Ramos (cell line): ENCODE measurements at regions not wholly inside any gene's neighbourhood (a gene's known extent, or its start where the extent isn't known, plus 50 kb on each side); places are given as distances from the start of the nearest gene placed in this dataset.
"Not testable (repeated sequence)": the region's sequence is repeated elsewhere in the genome, so short reads cannot be mapped to it uniquely, and the experiment has no call there.

Experiments used
- in situ Hi-C: fragments of 300-500 bp; cut with MboI; formaldehyde crosslinking; loops from one replicate; pipeline ENCODE4 v1.14.3; 2022; ENCODE audit warnings: low sequenced_read_pairs; ENCODE audit not compliant: unreplicated experiment

GRCh38 chr2:8488001-8488738 lies 193.7 kb upstream of the ID2 start:
- in situ Hi-C loops = no loop called here

GRCh38 chr2:8489221-8489620 lies 192.6 kb upstream of the ID2 start:
- in situ Hi-C loops = no loop called here

- in situ Hi-C loops = no loop called here
Measured at GRCh38 chr2:8489751-8490150, 192.1 kb upstream of the ID2 start.

- in situ Hi-C loops = no loop called here
Measured at GRCh38 chr2:8490166-8490721, 191.6 kb upstream of the ID2 start.

- in situ Hi-C loops = no loop called here
Measured at GRCh38 chr2:8491296-8492027, 190.4 kb upstream of the ID2 start.

GRCh38 chr2:8494151-8494550 lies 187.7 kb upstream of the ID2 start:
- in situ Hi-C loops = no loop called here

- in situ Hi-C loops = no loop called here
Measured at GRCh38 chr2:8494589-8494988, 187.3 kb upstream of the ID2 start.

GRCh38 chr2:8495189-8495989 lies 186.5 kb upstream of the ID2 start:
- in situ Hi-C loops = no loop called here

GRCh38 chr2:8496079-8496478 lies 185.8 kb upstream of the ID2 start:
- in situ Hi-C loops = no loop called here

GRCh38 chr2:8496617-8497016 lies 185.2 kb upstream of the ID2 start:
- in situ Hi-C loops = no loop called here

GRCh38 chr2:8498994-8499393 lies 182.9 kb upstream of the ID2 start:
- in situ Hi-C loops = no loop called here

GRCh38 chr2:8500124-8501054 lies 181.5 kb upstream of the ID2 start:
- in situ Hi-C loops = no loop called here

GRCh38 chr2:8501061-8501720 lies 180.7 kb upstream of the ID2 start:
- in situ Hi-C loops = no loop called here

- in situ Hi-C loops = no loop called here
Measured at GRCh38 chr2:8502316-8502715, 179.5 kb upstream of the ID2 start.

GRCh38 chr2:8505311-8505920 lies 176.4 kb upstream of the ID2 start:
- in situ Hi-C loops = no loop called here

GRCh38 chr2:8506746-8507145 lies 175.1 kb upstream of the ID2 start:
- in situ Hi-C loops = no loop called here

GRCh38 chr2:8508766-8509165 lies 173.1 kb upstream of the ID2 start:
- in situ Hi-C loops = no loop called here

- in situ Hi-C loops = no loop called here
Measured at GRCh38 chr2:8509621-8510020, 172.2 kb upstream of the ID2 start.

- in situ Hi-C loops = not testable (repeated sequence)
Measured at GRCh38 chr2:8510055-8510454, 171.8 kb upstream of the ID2 start.
